OCI-LY1 (cell line): ENCODE measurements at regions not wholly inside any gene's neighbourhood (a gene's known extent, or its start where the extent isn't known, plus 50 kb on each side); places are given as distances from the start of the nearest gene placed in this dataset.

Source experiments
- CTCF ChIP-seq: fragments of 200-600 bp; sonication (generic), shearing (Covaris generic); IDR thresholded peaks from 2 replicates; pipeline ENCODE4 v1.5.1; 2017; ENCODE audit warnings: mild to moderate bottlenecking, antibody characterized with exemption, low read length, moderate library complexity, mixed read lengths
- EZH2 ChIP-seq: fragments of 200-600 bp; sonication (generic), shearing (Covaris generic); IDR thresholded peaks from 2 replicates; pipeline ENCODE4 v1.8.0; 2017; ENCODE audit warnings: borderline replicate concordance, mixed run types, mild to moderate bottlenecking, antibody characterized with exemption, low read length, moderate library complexity, mixed read lengths

- TF ChIP-seq CTCF (no peak), EZH2 (no peak)
These were observed 519.5 kb downstream of the PREX1 start for GRCh38 chr20:48308232-48308781.
